ENCODE measurements at regions not wholly inside any gene's neighbourhood (a gene's known extent, or its start where the extent isn't known, plus 50 kb on each side); places are given as distances from the start of the nearest gene placed in this dataset.

DNA sequence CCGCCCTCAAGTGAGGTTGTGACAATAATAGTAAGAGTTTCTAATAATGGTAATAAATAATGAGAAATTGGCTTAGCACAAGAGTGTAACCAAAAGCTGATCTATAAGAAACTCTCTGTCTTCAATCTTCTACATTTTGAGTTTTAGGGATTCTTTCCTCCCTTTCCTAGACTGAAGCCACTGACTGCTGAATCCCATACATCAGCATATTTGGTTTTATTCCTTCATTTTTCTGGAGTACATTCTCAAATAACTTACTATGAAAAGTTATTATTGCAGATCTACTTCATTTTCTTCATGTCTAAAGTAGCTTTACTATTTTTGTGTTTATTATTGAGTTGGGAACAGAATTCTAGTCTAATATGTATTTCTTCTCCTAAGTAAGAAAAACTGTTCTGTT lies 49.9 kb upstream of the ADAD1 start:
- no peak for TF ChIP-seq ZFP3 (CRISPR knock-in tag; IDR thresholded peaks at IDR 0.05)
- TF ChIP-seq, protein P1, sequence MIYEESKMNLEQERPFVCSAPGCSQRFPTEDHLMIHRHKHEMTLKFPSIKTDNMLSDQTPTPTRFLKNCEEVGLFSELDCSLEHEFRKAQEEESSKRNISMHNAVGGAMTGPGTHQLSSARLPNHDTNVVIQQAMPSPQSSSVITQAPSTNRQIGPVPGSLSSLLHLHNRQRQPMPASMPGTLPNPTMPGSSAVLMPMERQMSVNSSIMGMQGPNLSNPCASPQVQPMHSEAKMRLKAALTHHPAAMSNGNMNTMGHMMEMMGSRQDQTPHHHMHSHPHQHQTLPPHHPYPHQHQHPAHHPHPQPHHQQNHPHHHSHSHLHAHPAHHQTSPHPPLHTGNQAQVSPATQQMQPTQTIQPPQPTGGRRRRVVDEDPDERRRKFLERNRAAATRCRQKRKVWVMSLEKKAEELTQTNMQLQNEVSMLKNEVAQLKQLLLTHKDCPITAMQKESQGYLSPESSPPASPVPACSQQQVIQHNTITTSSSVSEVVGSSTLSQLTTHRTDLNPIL (CRISPR knock-in tag; IDR thresholded peaks at IDR 0.05; ENCODE audit: low read depth): no peak
- TF ChIP-seq, protein P2, sequence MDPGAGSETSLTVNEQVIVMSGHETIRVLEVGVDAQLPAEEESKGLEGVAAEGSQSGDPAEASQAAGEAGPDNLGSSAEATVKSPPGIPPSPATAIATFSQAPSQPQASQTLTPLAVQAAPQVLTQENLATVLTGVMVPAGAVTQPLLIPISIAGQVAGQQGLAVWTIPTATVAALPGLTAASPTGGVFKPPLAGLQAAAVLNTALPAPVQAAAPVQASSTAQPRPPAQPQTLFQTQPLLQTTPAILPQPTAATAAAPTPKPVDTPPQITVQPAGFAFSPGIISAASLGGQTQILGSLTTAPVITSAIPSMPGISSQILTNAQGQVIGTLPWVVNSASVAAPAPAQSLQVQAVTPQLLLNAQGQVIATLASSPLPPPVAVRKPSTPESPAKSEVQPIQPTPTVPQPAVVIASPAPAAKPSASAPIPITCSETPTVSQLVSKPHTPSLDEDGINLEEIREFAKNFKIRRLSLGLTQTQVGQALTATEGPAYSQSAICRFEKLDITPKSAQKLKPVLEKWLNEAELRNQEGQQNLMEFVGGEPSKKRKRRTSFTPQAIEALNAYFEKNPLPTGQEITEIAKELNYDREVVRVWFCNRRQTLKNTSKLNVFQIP (CRISPR knock-in tag; IDR thresholded peaks at IDR 0.05; ENCODE audit: borderline replicate concordance, low read depth): no peak
- no peak for TF ChIP-seq ZFP30 (CRISPR knock-in tag; IDR thresholded peaks at IDR 0.05)
- TF ChIP-seq, protein P3, sequence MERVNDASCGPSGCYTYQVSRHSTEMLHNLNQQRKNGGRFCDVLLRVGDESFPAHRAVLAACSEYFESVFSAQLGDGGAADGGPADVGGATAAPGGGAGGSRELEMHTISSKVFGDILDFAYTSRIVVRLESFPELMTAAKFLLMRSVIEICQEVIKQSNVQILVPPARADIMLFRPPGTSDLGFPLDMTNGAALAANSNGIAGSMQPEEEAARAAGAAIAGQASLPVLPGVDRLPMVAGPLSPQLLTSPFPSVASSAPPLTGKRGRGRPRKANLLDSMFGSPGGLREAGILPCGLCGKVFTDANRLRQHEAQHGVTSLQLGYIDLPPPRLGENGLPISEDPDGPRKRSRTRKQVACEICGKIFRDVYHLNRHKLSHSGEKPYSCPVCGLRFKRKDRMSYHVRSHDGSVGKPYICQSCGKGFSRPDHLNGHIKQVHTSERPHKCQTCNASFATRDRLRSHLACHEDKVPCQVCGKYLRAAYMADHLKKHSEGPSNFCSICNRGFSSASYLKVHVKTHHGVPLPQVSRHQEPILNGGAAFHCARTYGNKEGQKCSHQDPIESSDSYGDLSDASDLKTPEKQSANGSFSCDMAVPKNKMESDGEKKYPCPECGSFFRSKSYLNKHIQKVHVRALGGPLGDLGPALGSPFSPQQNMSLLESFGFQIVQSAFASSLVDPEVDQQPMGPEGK (CRISPR knock-in tag; IDR thresholded peaks at IDR 0.05; ENCODE audit: borderline replicate concordance): no peak
- no peak for TF ChIP-seq ZNF70 (CRISPR knock-in tag; IDR thresholded peaks at IDR 0.05)
- TF ChIP-seq RARB (CRISPR knock-in tag; IDR thresholded peaks at IDR 0.05): no peak

Measured in SK-N-SH treated with all-trans-retinoic acid at 6 μM for 48 hours (cell line).